ENCODE measurements at regions not wholly inside any gene's neighbourhood (a gene's known extent, or its start where the extent isn't known, plus 50 kb on each side); places are given as distances from the start of the nearest gene placed in this dataset.

GRCh38 chr21:35249636-35250035 is 200.5 kb upstream of the RUNX1 start:
- ATAC-seq (no peak), DNase-seq (no peak)
- no peak for TF ChIP-seq CTCF (IDR thresholded peaks at IDR 0.05)
- Histone ChIP-seq H3K27me3 (no peaks in the 10 kb centered on the region), H3K9me3 (peaks cover 0 to 9% (median 0%) of the 10 kb centered on the region in 11 donors), H3K4me1 (peaks cover 0 to 18% (median 0%) of the 10 kb centered on the region in 9 donors), H3K36me3 (no peaks in the 10 kb centered on the region), H3K27ac (no peak overlapping the region), H3K4me3 (no peak overlapping the region)
- 79 to 100% methylated on average over 1 of the region's 1 CpG for WGBS, 2 donors
- intact Hi-C loops (cut with DNase I), result no loop called here

GRCh38 chr21:35245879-35246278 is 196.8 kb upstream of the RUNX1 start:
- Histone ChIP-seq H3K27me3 (no peaks in the 10 kb centered on the region), H3K27ac (no peak overlapping the region), H3K4me1 (peaks cover 0 to 15% (median 0%) of the 10 kb centered on the region in 9 donors), H3K4me3 (no peak overlapping the region), H3K9me3 (peaks cover 0 to 9% (median 0%) of the 10 kb centered on the region in 11 donors), H3K36me3 (no peaks in the 10 kb centered on the region)
- no peak for ATAC-seq
- TF ChIP-seq CTCF (IDR thresholded peaks at IDR 0.05), result no peak
- 47 to 54% methylated on average over 1 of the region's 1 CpG for WGBS, 2 donors
- no peak for DNase-seq
- intact Hi-C loops (cut with DNase I), result no loop called here

GRCh38 chr21:35244514-35244913 is 195.4 kb upstream of the RUNX1 start:
- ATAC-seq (no peak), DNase-seq (no peak)
- H3K4me3 ChIP-seq, result no peak overlapping the region
- 76 to 82% methylated on average over 4 of the region's 4 CpGs for WGBS, 2 donors
- intact Hi-C loops (cut with DNase I), result no loop called here
- H3K9me3 ChIP-seq, result peaks cover 0 to under 1% (median 0%) of the 10 kb centered on the region in 11 donors
- H3K4me1 ChIP-seq, result peaks cover 0 to 20% (median 0%) of the 10 kb centered on the region in 9 donors
- H3K27me3 ChIP-seq, result peaks cover 0 to 3% (median 0%) of the 10 kb centered on the region in 7 donors
- no peak for TF ChIP-seq CTCF (IDR thresholded peaks at IDR 0.05)
- no peak overlapping the region for H3K27ac ChIP-seq
- no peaks in the 10 kb centered on the region for H3K36me3 ChIP-seq

DNA sequence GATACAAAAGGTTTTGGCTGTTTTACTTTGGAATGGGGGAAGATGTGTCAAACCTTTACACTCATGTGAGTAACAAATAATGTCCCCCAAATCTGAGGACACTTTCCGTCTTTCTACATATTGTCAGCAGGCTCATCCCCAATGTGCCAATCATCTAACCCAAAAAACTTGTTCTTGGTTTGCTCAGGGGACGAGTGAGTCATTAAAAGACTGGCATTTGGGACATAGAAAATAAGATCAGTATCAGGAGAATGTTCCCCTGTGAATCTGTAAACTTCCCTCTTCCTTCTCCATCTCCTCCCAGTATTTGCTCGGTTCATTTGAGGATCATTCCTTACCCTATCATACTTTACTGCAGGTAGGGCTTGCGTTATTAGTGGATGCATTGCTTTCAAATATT is 194.1 kb upstream of the RUNX1 start:
- intact Hi-C loops (cut with DNase I), result no loop called here
- Histone ChIP-seq H3K4me1 (peaks cover 0 to 21% (median 0%) of the 10 kb centered on the region in 9 donors), H3K27ac (no peak overlapping the region), H3K9me3 (no peaks in the 10 kb centered on the region), H3K36me3 (no peaks in the 10 kb centered on the region), H3K27me3 (peaks cover 0 to 3% (median 0%) of the 10 kb centered on the region in 7 donors), H3K4me3 (no peak overlapping the region)
- DNase-seq, result no peak
- no peak for TF ChIP-seq CTCF (IDR thresholded peaks at IDR 0.05)
- 80 to 82% methylated on average over 4 of the region's 4 CpGs for WGBS, 2 donors
- ATAC-seq, result no peak

Measured in heart right ventricle (tissue), 16 donors.